ENCODE measurements at regions not wholly inside any gene's neighbourhood (a gene's known extent, or its start where the extent isn't known, plus 50 kb on each side); places are given as distances from the start of the nearest gene placed in this dataset.

DNA sequence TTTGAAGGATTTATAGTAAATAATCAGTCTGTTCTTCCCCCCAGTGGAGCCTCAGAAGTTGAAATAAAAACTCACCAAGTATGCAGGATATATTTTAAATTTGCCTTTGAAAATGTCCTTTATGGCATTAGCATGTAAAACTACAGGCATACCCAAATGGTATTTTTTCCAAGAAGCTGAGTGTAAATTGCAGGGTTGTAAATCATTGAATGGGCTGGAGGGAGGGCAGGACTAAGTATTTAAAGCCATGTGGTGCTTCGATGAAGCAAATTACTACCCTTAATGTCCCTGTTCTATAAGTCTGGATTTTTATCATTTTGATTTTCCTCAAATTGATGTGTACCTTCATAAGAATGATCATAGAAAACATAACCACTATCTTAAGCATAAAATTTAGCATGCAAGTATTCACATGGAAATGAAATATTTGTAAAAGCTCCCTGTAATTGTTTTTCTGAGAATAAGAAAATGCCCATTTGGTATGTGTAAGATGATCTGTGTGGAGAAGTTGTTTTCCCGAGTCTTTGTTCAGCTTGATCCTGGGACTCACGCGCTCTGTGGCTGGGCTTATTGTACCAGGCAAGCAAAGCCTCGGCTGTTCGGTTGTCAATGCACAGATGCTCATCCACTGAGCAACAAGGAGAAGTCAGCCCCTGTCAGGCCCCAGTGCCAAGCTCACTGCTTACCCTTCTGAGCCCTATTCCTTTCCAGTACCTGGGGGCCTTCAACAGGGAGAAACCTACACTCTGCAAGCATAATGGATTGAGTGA lies 66.7 kb downstream of the CD164 start:
- no peak for DNase-seq
- no peak for TF ChIP-seq POLR2A (IDR thresholded peaks at IDR 0.05; ENCODE audit: low read length)
- TF ChIP-seq GATA1 (IDR thresholded peaks at IDR 0.05; ENCODE audit: low read depth, low read length), result no peak

DNA sequence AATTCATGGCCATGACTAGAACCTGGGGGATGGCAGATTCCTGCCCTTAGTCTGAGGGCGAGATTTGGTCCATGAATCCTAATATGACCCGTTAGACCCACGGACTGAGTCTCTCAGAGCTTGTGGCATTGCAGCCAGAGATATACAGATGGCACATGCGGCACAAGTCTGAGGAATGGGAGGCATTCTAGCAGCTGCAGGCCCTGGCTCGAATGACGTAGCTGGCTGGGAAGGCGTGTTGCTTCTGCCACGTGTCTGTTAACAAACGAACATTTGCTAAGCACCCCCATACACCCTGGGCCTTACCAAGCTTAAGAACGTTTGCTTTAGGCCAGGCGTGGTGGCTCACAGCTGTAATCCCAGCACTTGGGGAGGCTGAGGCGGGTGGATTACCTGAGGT lies 68.0 kb downstream of the CD164 start:
- no peak for TF ChIP-seq POLR2A (IDR thresholded peaks at IDR 0.05; ENCODE audit: low read length)
- DNase-seq, result no peak

DNA sequence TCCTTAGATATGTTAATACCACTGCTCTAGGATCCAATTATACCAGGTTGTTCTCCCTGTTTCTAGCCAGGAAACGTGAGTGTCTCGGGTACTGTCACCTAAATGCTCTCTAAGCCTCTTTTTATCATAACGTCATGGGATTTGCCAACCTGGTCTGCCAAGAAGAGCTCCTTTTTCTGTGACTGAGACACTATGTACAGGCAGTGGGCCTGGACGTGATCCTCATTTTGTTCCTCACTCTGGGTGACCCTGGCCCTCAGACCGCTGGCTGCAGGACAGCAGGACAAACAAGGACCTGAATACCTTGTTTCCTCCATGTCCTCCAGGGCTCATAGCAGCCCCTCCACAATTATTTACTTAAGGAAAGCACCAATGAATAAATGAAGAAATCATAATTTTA lies 69.1 kb downstream of the CD164 start:
- no peak for DNase-seq
- TF ChIP-seq POLR2A (IDR thresholded peaks at IDR 0.05; ENCODE audit: low read length) (no peak), GATA1 (IDR thresholded peaks at IDR 0.05; ENCODE audit: low read depth, low read length) (no peak)

DNA sequence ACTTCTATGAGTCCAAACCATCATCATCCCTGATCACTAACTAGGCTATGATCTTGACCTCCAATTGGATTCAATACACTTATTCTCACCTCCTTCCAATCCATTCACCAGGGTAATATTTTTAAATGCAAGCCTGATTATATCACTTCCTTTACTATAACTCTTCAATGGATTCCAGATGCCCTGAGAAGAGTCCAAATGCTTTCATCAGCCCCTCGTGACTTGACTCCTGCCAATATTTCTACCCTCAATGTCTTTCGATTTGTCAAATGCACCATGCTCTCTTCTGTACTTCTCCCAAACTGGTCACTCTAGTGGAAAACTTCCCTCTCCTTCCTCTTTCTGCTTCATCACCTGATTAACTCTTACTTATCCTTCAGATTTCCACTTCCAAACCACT lies 70.8 kb downstream of the CD164 start:
- DNase-seq, result no peak
- TF ChIP-seq POLR2A (IDR thresholded peaks at IDR 0.05; ENCODE audit: low read length) (no peak), GATA1 (IDR thresholded peaks at IDR 0.05; ENCODE audit: low read depth, low read length) (no peak)

DNA sequence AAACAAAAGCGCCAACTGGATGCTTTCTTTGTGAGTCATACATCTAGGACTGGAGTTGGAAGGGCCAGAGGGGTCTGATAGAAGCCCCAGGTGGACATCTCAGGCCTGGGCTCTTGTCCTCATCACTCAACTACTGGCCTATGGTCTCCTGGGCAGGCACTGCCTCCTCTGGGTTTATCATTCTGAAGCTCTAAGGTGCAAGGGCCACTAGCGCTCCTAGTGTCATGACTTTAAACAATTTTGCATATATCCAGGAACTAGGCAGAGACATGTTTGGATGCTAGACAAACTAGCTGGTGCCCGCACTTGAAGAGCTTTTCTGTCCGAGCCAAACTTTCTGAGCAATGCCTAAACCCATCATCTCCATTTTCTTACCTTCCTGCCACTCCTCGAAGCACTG lies 72.3 kb downstream of the CD164 start:
- TF ChIP-seq GATA1 (IDR thresholded peaks at IDR 0.05; ENCODE audit: low read depth, low read length), result no peak
- no peak for TF ChIP-seq POLR2A (IDR thresholded peaks at IDR 0.05; ENCODE audit: low read length)
- DNase-seq, result no peak

DNA sequence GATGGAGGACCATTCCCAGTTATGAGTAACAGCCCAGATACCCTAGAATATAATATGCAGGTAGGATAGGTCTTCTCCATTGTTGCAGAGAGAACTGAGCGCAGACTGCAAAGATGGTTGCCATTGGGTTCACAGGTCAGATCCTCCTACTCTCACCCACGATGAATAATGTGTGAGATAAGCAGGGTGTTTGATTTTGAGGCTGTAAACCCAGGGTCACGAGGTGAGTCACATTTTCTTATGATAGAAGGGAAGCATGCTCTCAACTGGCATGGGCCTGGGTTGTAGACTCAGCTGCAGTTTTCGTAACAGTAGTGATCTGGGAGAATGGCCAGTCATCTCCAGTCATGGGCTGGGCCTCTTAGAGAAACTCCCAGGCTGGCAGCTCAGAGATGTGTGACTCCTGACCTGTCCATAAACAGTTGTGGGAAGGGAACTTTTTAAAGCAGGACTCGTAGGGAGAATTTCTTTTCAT lies 74.2 kb downstream of the CD164 start:
- TF ChIP-seq GATA1 (IDR thresholded peaks at IDR 0.05; ENCODE audit: low read depth, low read length) (no peak), POLR2A (IDR thresholded peaks at IDR 0.05; ENCODE audit: low read length) (peak; percentile 21)
- DNase-seq, result peak; percentile 66 to 78

DNA sequence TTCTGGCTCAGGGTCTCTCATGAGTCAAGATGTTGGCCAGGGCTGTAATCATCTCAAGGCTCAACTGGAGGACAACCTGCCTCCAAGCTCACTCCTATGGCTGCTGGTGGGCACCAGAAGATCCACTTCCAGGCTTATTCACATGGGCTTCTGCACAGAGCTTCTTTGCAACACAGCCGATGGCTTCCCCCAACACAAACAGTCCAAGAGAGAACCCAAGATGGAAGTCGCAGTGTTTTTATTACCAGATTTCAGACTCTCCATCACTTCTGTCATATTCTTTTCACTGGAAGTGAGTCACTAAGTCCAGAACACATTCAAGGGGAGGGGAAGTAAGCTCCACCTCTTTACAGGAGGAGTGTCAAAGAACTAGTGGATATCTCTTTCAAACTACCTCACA lies 75.5 kb downstream of the CD164 start:
- no peak for TF ChIP-seq POLR2A (IDR thresholded peaks at IDR 0.05; ENCODE audit: low read length)
- TF ChIP-seq GATA1 (IDR thresholded peaks at IDR 0.05; ENCODE audit: low read depth, low read length), result no peak
- DNase-seq, result no peak

DNA sequence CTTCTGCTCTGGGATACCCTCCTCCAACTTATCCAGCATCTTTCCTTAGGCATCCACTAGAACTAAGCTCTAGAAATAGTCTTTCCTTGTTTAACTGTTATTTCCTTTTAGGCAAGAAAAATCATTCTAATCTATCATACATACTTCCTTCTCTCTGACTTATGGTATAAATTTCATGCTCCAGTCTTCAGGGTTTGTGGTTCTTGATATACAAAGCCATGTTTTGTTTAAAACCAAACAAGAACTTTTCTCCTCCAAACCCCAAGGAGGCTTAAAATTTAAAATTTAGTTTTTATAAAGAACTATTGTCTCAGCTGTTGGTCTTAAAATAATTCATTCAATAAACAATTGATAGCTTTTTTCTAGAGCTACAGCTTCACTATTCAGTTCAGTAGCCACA lies 77.2 kb downstream of the CD164 start:
- TF ChIP-seq POLR2A (IDR thresholded peaks at IDR 0.05; ENCODE audit: low read length), result no peak
- no peak for TF ChIP-seq GATA1 (IDR thresholded peaks at IDR 0.05; ENCODE audit: low read depth, low read length)
- DNase-seq, result no peak

DNA sequence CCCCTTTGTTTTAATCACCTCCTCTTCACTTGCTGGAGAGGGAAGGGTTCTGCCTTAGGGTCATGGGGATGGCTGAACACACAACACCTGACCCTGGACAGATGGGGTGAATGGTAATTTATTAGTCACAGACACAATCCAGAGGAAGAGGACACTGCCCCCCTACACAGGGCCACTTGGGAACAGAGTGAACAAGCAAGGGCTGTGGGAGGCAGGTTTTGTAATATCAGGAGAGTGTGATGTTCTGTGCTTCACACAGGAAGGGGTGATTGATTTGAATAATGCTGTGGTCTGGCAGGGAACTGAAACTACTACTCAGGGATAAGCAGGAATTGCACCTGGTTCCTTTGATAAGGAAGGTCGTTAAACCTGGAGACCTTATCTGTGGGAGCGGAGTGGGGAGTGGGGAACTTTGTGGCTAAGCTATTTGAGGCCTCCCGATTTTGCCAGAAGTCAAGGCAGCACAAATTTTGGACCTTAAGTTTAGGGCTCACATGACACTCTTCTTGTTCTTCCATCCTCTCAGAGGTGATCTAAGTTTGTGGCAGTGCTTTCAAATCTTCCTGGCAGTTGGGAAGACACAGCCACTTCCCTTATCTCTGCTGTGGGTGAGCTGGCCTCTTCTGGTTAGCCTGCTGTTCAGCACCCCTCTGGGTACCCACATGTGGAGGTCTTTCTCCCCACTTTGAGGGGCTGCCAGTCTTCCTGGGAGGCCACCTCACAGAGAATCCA lies 77.8 kb downstream of the CD164 start:
- DNase-seq, result peak; percentile 53 to 69
- TF ChIP-seq POLR2A (IDR thresholded peaks at IDR 0.05; ENCODE audit: low read length) (peak; percentile 35), GATA1 (IDR thresholded peaks at IDR 0.05; ENCODE audit: low read depth, low read length) (no peak)

DNA sequence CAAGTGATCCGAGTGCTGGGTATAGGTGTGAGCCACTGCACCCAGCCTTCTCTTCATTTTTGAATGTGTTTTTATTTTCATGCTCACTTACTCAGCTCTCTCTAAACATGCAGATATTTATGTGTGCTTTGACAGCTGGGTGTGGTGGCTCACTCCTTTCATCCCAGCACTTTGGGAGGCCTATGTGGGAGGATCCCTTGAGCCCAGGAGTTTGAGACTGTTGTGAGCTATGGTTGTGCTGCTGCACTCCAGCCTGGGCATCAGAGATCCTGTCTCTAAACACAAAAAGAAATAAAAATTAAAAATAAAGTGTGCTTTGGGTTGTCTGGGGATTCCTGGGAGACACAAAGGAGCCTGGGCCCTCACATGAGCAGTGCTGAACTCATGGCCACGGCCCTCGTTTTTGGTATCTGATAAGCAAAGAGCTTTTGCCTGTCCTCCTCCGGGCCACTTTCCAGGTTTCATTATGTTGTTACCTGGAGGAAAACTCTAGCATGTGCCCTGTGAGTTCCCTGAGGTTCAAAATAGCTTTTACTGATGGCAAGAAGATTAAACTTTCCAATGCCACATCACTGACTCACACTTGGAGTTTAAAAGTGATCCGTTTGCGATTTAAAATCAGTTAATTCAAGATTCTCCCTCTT lies 78.5 kb downstream of the CD164 start:
- no peak for TF ChIP-seq GATA1 (IDR thresholded peaks at IDR 0.05; ENCODE audit: low read depth, low read length)
- TF ChIP-seq POLR2A (IDR thresholded peaks at IDR 0.05; ENCODE audit: low read length), result no peak
- DNase-seq, result peak; percentile 47 to 57

DNA sequence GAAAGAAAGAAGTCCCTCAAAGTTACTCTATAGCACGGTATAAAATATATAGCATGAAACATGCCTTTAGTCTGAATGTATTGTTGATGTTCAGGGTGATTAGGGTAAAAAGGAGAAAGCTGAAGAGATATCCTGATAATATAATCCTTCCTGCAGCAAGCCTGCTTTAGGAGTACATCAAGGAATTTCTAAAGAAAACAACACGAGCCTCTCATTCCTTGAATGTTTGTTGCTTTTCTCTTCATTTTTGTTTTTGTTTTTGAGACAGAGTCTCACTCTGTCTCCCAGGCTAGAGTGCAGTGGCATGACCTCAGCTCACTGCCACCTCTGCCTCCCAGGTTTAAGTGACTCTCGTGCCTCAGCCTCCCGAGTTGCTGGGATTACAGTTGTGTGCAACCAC lies 79.1 kb downstream of the CD164 start:
- TF ChIP-seq POLR2A (IDR thresholded peaks at IDR 0.05; ENCODE audit: low read length) (no peak), GATA1 (IDR thresholded peaks at IDR 0.05; ENCODE audit: low read depth, low read length) (no peak)
- no peak for DNase-seq

DNA sequence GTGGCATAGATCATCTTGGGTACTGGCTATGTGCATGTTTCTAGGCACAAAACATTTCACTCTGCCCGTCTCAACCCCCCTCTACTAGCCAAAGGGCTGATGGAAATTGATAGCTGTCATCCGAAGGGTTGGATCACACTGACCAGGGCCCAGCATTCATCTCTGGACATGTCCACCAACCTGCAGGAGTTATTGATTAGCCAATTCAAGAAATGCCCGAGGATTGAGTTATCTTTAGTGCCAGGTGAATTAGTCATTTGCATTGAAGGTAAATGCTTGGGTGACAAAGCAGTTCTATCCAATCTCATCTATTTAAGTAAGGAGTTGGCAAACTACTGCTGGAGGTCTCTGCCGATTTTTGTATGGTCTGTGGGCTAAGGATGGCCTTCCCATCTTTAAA lies 80.1 kb downstream of the CD164 start:
- TF ChIP-seq POLR2A (IDR thresholded peaks at IDR 0.05; ENCODE audit: low read length), result no peak
- TF ChIP-seq GATA1 (IDR thresholded peaks at IDR 0.05; ENCODE audit: low read depth, low read length), result no peak
- DNase-seq, result no peak

DNA sequence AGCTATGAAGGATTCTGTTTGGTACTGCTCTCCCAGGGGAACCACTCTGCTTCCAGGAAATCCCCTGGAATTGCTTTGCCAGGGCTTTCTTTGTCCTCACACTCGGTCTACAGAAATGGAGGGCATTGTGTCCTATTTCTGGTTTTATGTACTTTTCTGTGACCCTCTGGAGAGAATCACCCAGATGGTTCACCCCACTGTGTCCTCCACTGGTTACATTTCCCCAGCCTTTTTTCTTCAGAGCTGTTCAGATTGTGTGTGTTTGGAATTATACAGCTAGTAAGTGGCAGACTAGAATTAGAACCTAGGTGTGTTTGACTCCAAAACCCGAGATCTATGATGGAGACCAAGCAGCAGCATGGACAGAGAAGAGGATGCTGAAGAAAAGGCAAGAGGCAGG lies 80.8 kb downstream of the CD164 start:
- TF ChIP-seq POLR2A (IDR thresholded peaks at IDR 0.05; ENCODE audit: low read length) (no peak), GATA1 (IDR thresholded peaks at IDR 0.05; ENCODE audit: low read depth, low read length) (no peak)
- no peak for DNase-seq

DNA sequence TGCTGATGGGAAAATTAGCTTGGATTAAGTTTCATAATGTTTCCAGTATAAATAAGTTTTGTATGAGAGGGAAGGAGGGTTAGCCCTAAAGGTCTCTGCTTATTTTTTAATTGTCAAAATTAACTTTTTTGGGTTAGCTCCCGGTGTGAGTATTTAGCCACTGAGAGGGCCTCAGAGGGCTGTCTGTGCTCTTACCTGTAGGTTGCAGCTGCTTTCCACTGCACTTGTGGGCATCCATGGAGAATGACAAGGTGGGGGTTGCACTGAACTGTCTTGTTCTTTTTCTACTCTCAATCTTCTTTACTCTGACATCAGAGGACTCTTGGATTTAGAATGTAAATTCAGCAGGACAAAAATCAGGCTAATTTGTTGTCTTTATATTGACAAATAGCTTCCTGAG lies 81.4 kb downstream of the CD164 start:
- no peak for DNase-seq
- TF ChIP-seq GATA1 (IDR thresholded peaks at IDR 0.05; ENCODE audit: low read depth, low read length), result no peak
- no peak for TF ChIP-seq POLR2A (IDR thresholded peaks at IDR 0.05; ENCODE audit: low read length)
